H1 (cell line): ENCODE measurements at regions not wholly inside any gene's neighbourhood (a gene's known extent, or its start where the extent isn't known, plus 50 kb on each side); places are given as distances from the start of the nearest gene placed in this dataset.

Experiments
- EP300 ChIP-seq, 2 experiments: IDR thresholded peaks; 1 replicate in 1 of 2; 2 replicates in 1 of 2; pipeline ENCODE4 v1.6.1; 2011 to 2012; ENCODE audit warnings: low read depth in 2 of 2, low read length in 2 of 2, mild to moderate bottlenecking in 2 of 2, borderline replicate concordance in 1 of 2, inconsistent platforms in 1 of 2, moderate library complexity in 1 of 2
- EZH2 ChIP-seq: fragments of 200-600 bp; sonication (generic); IDR thresholded peaks from 2 replicates; pipeline ENCODE4 v1.7.1; 2012; ENCODE audit warnings: low read depth, mild to moderate bottlenecking, moderate library complexity, low read length, inconsistent platforms; ENCODE audit not compliant: severe bottlenecking
- PHF8 ChIP-seq: fragments of 200-600 bp; sonication (generic); conservative IDR thresholded peaks from 2 replicates; pipeline ENCODE4 v1.7.1; 2012; ENCODE audit warnings: low read depth, mild to moderate bottlenecking, inconsistent platforms, low read length, moderate library complexity
- POLR2A ChIP-seq, 2 experiments: IDR thresholded peaks; 1 replicate in 1 of 2; 2 replicates in 1 of 2; pipeline ENCODE4 v1.6.1; 2011; ENCODE audit warnings: low read depth in 2 of 2, low read length in 2 of 2, mild to moderate bottlenecking in 2 of 2; ENCODE audit errors: control extremely low read depth in 1 of 2
- POLR2AphosphoS5 ChIP-seq: IDR thresholded peaks from 2 replicates; pipeline ENCODE4 v1.6.1; 2011; ENCODE audit warnings: low read depth, low read length
- TEAD4 ChIP-seq: IDR thresholded peaks from 2 replicates; pipeline ENCODE4 v1.6.1; 2012; ENCODE audit warnings: low read depth, low read length, inconsistent platforms, mixed read lengths
- ZNF274 ChIP-seq: IDR thresholded peaks from 2 replicates; pipeline ENCODE4 v1.7.0; 2012; ENCODE audit warnings: low read length, borderline replicate concordance; ENCODE audit errors: extremely low read depth
- TF ChIP-seq, protein P1 (sequence below), 3 experiments: IDR thresholded peaks; 1 replicate in 2 of 3; 2 replicates in 1 of 3; pipeline versions ENCODE4 v1.5.1 to v1.6.1; 2011; ENCODE audit warnings: low read length in 3 of 3, mild to moderate bottlenecking in 3 of 3, inconsistent platforms in 2 of 3, low read depth in 1 of 3, moderate library complexity in 1 of 3; ENCODE audit not compliant: insufficient read depth in 1 of 3; ENCODE audit errors: control extremely low read depth in 1 of 3

DNA sequence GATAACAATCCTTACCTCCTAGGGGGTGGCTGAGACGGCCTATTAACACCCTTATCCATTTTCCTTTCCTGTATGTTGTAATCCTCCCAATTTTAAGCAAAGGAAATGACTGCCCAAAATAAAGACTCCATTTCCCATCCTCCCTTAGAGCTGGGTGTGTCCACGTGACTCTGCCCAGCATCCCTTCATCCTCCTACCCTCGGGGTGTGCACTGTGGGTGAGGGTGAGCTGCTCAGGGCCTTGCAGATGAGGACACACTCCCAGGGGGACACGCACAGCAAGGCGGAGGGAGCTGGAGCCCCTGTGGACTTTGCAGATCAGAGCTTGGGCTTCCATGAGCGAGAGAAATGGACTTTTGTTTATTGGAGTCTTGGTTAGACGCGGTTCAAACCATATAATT lies 186.8 kb downstream of the IRF8 start:
- TF ChIP-seq POLR2AphosphoS5 (no peak), PHF8 (no peak), EP300 (IDR thresholded peaks at IDR 0.05; ENCODE audit: borderline replicate concordance in 1 of 2, low read depth in 2 of 2, low read length in 2 of 2) (no peak), POLR2A (IDR thresholded peaks at IDR 0.05; ENCODE audit: control extremely low read depth in 1 of 2, low read depth in 2 of 2, low read length in 2 of 2) (no peak), TEAD4 (no peak), ZNF274 (no peak), EZH2 (no peak)
- TF ChIP-seq, protein P1, sequence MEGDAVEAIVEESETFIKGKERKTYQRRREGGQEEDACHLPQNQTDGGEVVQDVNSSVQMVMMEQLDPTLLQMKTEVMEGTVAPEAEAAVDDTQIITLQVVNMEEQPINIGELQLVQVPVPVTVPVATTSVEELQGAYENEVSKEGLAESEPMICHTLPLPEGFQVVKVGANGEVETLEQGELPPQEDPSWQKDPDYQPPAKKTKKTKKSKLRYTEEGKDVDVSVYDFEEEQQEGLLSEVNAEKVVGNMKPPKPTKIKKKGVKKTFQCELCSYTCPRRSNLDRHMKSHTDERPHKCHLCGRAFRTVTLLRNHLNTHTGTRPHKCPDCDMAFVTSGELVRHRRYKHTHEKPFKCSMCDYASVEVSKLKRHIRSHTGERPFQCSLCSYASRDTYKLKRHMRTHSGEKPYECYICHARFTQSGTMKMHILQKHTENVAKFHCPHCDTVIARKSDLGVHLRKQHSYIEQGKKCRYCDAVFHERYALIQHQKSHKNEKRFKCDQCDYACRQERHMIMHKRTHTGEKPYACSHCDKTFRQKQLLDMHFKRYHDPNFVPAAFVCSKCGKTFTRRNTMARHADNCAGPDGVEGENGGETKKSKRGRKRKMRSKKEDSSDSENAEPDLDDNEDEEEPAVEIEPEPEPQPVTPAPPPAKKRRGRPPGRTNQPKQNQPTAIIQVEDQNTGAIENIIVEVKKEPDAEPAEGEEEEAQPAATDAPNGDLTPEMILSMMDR (IDR thresholded peaks at IDR 0.05; ENCODE audit: control extremely low read depth in 1 of 3, insufficient read depth in 1 of 3, low read depth in 1 of 3, low read length in 3 of 3), result no peak
